PC-3 (cell line): ENCODE measurements at regions not wholly inside any gene's neighbourhood (a gene's known extent, or its start where the extent isn't known, plus 50 kb on each side); places are given as distances from the start of the nearest gene placed in this dataset.

ENCODE experiments used
- ATAC-seq: fragments of 200-7000 bp; cut with Tn5 transposase; 2 replicates; pipeline ENCODE4 v1.9.1; 2020; ENCODE audit warnings: mild to moderate bottlenecking, moderate library complexity
- BruUV-seq: library from RNA; stranded (reverse); fragments of 400-500 nt; replicated peaks from 2 replicates; lab custom pipeline; 2021; lab: Mats Ljungman, UMichigan
- CTCF ChIA-PET: fragments of 300-600 bp; sonication (Branson Sonifier 250); formaldehyde crosslinking; loops from one replicate; lab custom pipeline; 2022; ENCODE audit warnings: antibody characterized with exemption; lab: Charles Lee
- POLR2A ChIA-PET: fragments of 300-600 bp; sonication (Branson Sonifier 250); formaldehyde crosslinking; loops from one replicate; lab custom pipeline; 2022; ENCODE audit warnings: antibody characterized with exemption; ENCODE audit not compliant: unreplicated experiment; lab: Charles Lee
- DNase-seq: peaks from one replicate; pipeline ENCODE4 v3.0.0-alpha.2; 2015
- H2AFZ ChIP-seq: fragments of 300-600 bp; sonication (generic); 2 replicates; pipeline ENCODE4 v1.6.0; 2016; ENCODE audit warnings: antibody characterized with exemption, low read length
- H3F3A ChIP-seq: fragments of 300-600 bp; sonication (generic); one replicate; pipeline ENCODE4 v1.6.0; 2017; ENCODE audit warnings: antibody characterized with exemption, low read length, control low read depth, mild to moderate bottlenecking; ENCODE audit not compliant: unreplicated experiment
- H3K27ac ChIP-seq: fragments of 300-600 bp; sonication (generic); 2 replicates; pipeline ENCODE4 v1.5.1; 2016; ENCODE audit warnings: mild to moderate bottlenecking, low read length
- H3K27me3 ChIP-seq: fragments of 300-600 bp; sonication (generic); 2 replicates; pipeline ENCODE4 v1.6.1; 2016; ENCODE audit warnings: low read length, mixed read lengths
- H3K36me3 ChIP-seq: fragments of 300-600 bp; sonication (generic); 2 replicates; pipeline ENCODE4 v1.6.1; 2016; ENCODE audit warnings: low read depth, mixed run types, low read length, mixed read lengths
- H3K4me1 ChIP-seq: fragments of 300-600 bp; sonication (generic); 2 replicates; pipeline ENCODE4 v1.5.1; 2016; ENCODE audit warnings: low read length; ENCODE audit not compliant: insufficient read depth
- H3K4me2 ChIP-seq: fragments of 300-600 bp; sonication (generic); 2 replicates; pipeline ENCODE4 v1.6.0; 2016; ENCODE audit warnings: low read length
- H3K4me3 ChIP-seq: fragments of 300-600 bp; sonication (generic); 2 replicates; pipeline ENCODE4 v1.5.1; 2016; ENCODE audit warnings: mild to moderate bottlenecking, low read length, mixed read lengths
- H3K79me2 ChIP-seq: fragments of 300-600 bp; sonication (generic); 2 replicates; pipeline ENCODE4 v1.6.1; 2017; ENCODE audit warnings: low read length, mixed read lengths
- H3K9ac ChIP-seq: fragments of 300-600 bp; sonication (generic); 2 replicates; pipeline ENCODE4 v1.6.0; 2016; ENCODE audit warnings: mild to moderate bottlenecking, low read length
- H3K9me2 ChIP-seq: fragments of 300-600 bp; sonication (generic); replicated peaks from 2 replicates; pipeline ENCODE4 v1.6.1; 2016; ENCODE audit warnings: mixed run types, low read length, mixed read lengths
- H3K9me3 ChIP-seq: fragments of 300-600 bp; sonication (generic); 2 replicates; pipeline ENCODE4 v1.6.1; 2016; ENCODE audit warnings: low read length, mixed read lengths
- H4K20me1 ChIP-seq: fragments of 300-600 bp; sonication (generic); 2 replicates; pipeline ENCODE4 v1.6.1; 2016; ENCODE audit warnings: low read length, mixed read lengths
- CTCF ChIP-seq: fragments of 300-600 bp; sonication (generic); conservative IDR thresholded peaks from 2 replicates; pipeline ENCODE4 v1.5.1; 2017; ENCODE audit warnings: antibody characterized with exemption, low read depth, mild to moderate bottlenecking, low read length
- EZH2 ChIP-seq: fragments of 300-600 bp; sonication (generic); IDR thresholded peaks from one replicate; pipeline ENCODE4 v1.6.1; 2017; ENCODE audit warnings: antibody characterized with exemption, mild to moderate bottlenecking, low read length; ENCODE audit not compliant: unreplicated experiment
- EZH2phosphoT487 ChIP-seq: fragments of 300-600 bp; sonication (generic); IDR thresholded peaks from 2 replicates; pipeline ENCODE4 v1.6.1; 2018; ENCODE audit warnings: mild to moderate bottlenecking, antibody characterized with exemption, low read length, borderline replicate concordance
- intact Hi-C: fragments of 100-400 bp; cut with micrococcal nuclease; formaldehyde crosslinking; loops from 2 replicates; pipeline ENCODE4 v1.9.0; 2023

GRCh38 chr6:113508249-113508648 lies 348.9 kb upstream of the MARCKS start:
- intact Hi-C loops, result no loop called here
- DNase-seq, result no peak

GRCh38 chr6:113511100-113511499 lies 346.0 kb upstream of the MARCKS start:
- no peak for DNase-seq
- Histone ChIP-seq H4K20me1 (no peaks in the 10 kb centered on the region), H3K4me3 (no peak overlapping the region), H3K4me2 (no peak overlapping the region), H3K79me2 (no peaks in the 10 kb centered on the region), H3F3A (no peaks in the 10 kb centered on the region), H3K9me2 (no peaks in the 10 kb centered on the region), H3K9ac (no peak overlapping the region), H3K4me1 (no peaks in the 10 kb centered on the region), H2AFZ (no peak overlapping the region), H3K27ac (no peak overlapping the region), H3K36me3 (no peaks in the 10 kb centered on the region), H3K9me3 (no peaks in the 10 kb centered on the region), H3K27me3 (no peaks in the 10 kb centered on the region)
- TF ChIP-seq EZH2, result no peak
- no peak for TF ChIP-seq CTCF
- no peak for TF ChIP-seq EZH2phosphoT487
- CTCF ChIA-PET, result no interaction called here
- BruUV-seq, result no TSS peak
- POLR2A ChIA-PET, result no interaction called here
- intact Hi-C loops, result no loop called here
- ATAC-seq, result no peak

More at GRCh38 chr6:113508249-113508648, 348.9 kb upstream of the MARCKS start:
- Histone ChIP-seq H4K20me1 (no peaks in the 10 kb centered on the region), H3K9ac (no peak overlapping the region), H3K9me3 (no peaks in the 10 kb centered on the region), H3K4me1 (no peaks in the 10 kb centered on the region), H3K9me2 (no peaks in the 10 kb centered on the region), H3K4me2 (no peak overlapping the region), H3K79me2 (no peaks in the 10 kb centered on the region), H2AFZ (no peak overlapping the region), H3K4me3 (no peak overlapping the region), H3K36me3 (no peaks in the 10 kb centered on the region), H3F3A (no peaks in the 10 kb centered on the region), H3K27ac (no peak overlapping the region), H3K27me3 (no peaks in the 10 kb centered on the region)
- ChIA-PET POLR2A (no interaction called here), CTCF (no interaction called here)
- BruUV-seq, result no TSS peak
- ATAC-seq, result no peak
- TF ChIP-seq EZH2phosphoT487, result no peak
- no peak for TF ChIP-seq EZH2
- TF ChIP-seq CTCF, result no peak

- no peak for ATAC-seq
- no peak overlapping the region for H3K9ac ChIP-seq
- no peaks in the 10 kb centered on the region for H3K4me1 ChIP-seq
- ChIA-PET CTCF (no interaction called here), POLR2A (no interaction called here)
- H3K36me3 ChIP-seq, result no peaks in the 10 kb centered on the region
- no peak for DNase-seq
- H3K79me2 ChIP-seq, result no peaks in the 10 kb centered on the region
- H3K9me2 ChIP-seq, result no peaks in the 10 kb centered on the region
- intact Hi-C loops, result no loop called here
- TF ChIP-seq EZH2phosphoT487 (no peak), CTCF (no peak), EZH2 (no peak)
- H3K27ac ChIP-seq, result no peak overlapping the region
- H3K4me3 ChIP-seq, result no peak overlapping the region
- BruUV-seq, result no TSS peak
- no peaks in the 10 kb centered on the region for H3K9me3 ChIP-seq
- H3F3A ChIP-seq, result no peaks in the 10 kb centered on the region
- no peaks in the 10 kb centered on the region for H3K27me3 ChIP-seq
- H4K20me1 ChIP-seq, result no peaks in the 10 kb centered on the region
- H2AFZ ChIP-seq, result no peak overlapping the region
- H3K4me2 ChIP-seq, result no peak overlapping the region
These were observed 344.6 kb upstream of the MARCKS start for GRCh38 chr6:113512576-113512975.
